ENCODE measurements at regions not wholly inside any gene's neighbourhood (a gene's known extent, or its start where the extent isn't known, plus 50 kb on each side); places are given as distances from the start of the nearest gene placed in this dataset.

- TF ChIP-seq POLR2A (IDR thresholded peaks at IDR 0.05) (no peak), CTCF (IDR thresholded peaks at IDR 0.05 in 4 of 5, conservative IDR thresholded peaks at IDR 0.05 in 1 of 5) (no peak)
Measured at GRCh38 chr2:125979886-125980285, 676.1 kb upstream of the GYPC start.

All from gastrocnemius medialis (tissue), 4 donors.